ENCODE measurements at regions not wholly inside any gene's neighbourhood (a gene's known extent, or its start where the extent isn't known, plus 50 kb on each side); places are given as distances from the start of the nearest gene placed in this dataset.

GRCh38 chr12:111310076-111310870 lies 58.6 kb downstream of the PHETA1 start:
- no peak for DNase-seq

DNA sequence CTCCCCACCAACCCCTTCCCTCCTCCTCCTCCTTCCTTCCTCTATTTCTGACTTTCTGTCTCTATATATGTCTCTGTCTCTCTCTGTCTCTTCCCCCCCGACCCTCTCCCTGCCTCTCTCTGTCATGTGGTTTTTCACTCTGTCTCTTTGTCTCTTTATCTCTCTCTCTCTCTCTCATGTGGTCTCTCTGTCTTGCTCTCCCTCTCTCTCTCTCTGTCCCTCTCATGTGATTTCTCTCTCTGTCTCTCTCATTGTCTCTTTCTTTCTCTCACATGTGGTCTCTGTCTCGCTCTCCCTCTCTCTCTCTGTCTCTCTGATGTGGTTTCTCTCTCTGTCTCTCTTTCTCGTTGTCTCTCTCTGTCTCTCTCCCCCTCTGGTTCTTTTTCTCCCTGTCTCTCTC lies 59.3 kb downstream of the PHETA1 start:
- no peak for DNase-seq

GRCh38 chr12:111308473-111308872 lies 60.4 kb downstream of the PHETA1 start:
- no peak for DNase-seq

- no peak for DNase-seq
Observed at GRCh38 chr12:111304642-111305071, 64.2 kb downstream of the PHETA1 start.

- no peak for DNase-seq
Observed at GRCh38 chr12:111303531-111303930, 65.4 kb downstream of the PHETA1 start.

- DNase-seq: peak; percentile 22
Observed at GRCh38 chr12:111298582-111299436, 70.1 kb downstream of the PHETA1 start.

- no peak for DNase-seq
Observed at GRCh38 chr12:111297703-111298426, 71.0 kb downstream of the PHETA1 start.

DNA sequence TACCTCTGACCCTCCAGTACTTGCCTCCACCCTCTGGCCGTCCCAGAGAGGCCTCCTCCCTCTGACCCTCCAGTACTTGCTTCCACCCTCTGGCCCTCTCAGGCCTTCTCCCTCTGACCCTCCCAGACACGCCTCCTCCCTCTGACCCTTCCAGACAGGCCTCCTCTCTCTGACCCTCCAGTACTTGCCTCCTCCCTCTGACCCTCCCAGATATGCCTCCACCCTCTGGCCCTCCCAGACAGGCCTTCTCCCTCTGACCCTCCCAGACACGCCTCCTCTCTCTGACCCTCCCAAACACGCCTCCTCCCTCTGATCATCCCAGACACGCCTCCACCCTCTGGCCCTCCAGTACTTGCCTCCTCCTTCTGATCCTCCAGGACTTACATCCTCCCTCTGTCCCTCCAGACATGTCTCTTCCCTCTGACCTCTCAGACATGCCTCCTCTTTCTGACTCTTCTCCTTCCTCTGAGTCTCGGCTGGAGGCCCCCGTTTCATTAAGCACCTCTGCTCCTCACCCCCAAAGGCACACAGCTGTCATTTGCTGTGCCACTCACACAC lies 71.9 kb downstream of the PHETA1 start:
- DNase-seq: no peak

DNA sequence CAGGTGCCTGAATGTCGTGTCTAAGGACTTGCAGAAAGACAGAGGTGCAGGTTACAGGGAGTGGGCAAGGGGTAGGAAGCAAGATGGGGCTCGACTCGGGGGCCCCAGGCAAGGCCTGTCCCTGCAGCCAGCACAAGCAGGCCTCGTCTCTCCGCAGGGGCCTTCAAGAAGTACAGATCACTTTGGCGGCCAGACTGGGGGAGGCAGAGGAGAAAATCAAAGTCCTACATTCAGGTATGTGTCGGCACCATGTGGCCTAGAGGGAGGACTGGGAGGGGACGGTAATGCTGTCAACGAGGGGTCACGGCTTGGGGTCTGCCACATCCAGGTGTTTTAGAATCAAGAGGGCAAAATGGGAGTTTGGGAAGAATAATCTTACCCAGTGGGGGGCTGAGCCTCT lies 73.7 kb downstream of the PHETA1 start:
- no peak for DNase-seq

- DNase-seq: no peak
Observed at GRCh38 chr12:111293266-111294009, 75.5 kb downstream of the PHETA1 start.

- DNase-seq: no peak
Observed at GRCh38 chr12:111291357-111291756, 77.5 kb downstream of the PHETA1 start.

DNA sequence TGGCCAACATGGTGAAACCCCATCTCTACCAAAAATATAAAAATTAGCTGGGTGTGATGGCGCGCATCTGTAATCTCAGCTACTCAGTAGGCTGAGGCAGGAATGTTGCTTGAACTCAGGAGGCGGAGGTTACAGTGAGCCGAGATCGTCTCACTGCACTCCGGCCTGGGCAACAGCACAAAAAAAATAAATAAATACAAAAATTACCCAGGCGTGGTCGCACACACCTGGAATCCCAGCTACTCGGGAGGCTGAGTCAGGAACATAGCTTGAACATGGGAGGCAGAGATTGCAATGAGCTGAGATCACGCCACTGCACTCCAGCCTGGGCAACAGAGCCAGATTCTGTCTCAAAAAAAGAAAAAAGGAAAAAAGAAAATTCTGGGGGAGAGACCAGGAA lies 80.1 kb downstream of the PHETA1 start:
- DNase-seq: no peak

DNA sequence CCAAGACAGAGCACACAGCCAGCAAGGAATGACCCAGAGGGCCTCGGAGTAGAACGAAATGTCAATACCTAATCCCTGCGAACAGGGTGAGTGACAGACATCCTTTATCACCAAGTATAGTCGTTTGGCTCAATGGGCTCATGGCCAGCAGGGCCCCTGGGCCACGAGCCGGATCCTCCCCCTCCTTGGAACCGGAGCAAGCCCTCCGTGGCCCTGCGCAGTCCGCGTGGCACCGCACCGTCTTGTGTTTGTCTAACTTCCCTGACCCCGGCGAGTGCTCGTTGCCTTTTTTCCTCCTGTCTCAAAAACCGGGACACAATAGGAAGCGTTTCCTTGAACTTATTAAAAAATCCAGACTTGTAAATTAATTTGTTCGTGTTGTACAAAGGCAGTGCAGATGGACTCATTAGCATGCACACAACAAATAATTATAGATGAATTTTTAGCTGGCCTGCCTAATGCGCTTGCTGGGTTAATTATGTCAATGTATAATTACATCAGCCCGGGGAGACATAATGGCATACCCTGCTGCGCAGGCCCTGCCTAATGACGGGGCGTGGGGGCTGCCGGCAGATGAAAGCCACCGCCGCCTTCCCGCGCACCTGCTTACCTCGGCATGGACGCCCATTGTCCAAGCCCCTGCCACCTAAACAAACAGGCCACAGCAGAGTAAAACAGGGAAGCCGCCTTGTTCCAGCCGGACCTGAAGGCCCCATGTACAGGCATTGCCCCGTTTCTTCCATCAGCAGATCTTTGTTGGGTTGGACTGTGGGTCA lies 81.6 kb downstream of the PHETA1 start:
- DNase-seq: no peak

- no peak for DNase-seq
Observed at GRCh38 chr12:111285200-111285599, 83.7 kb downstream of the PHETA1 start.

- no peak for DNase-seq
Observed at GRCh38 chr12:111284709-111285108, 84.2 kb downstream of the PHETA1 start.

- DNase-seq: no peak
Observed at GRCh38 chr12:111283966-111284365, 84.9 kb downstream of the PHETA1 start.

DNA sequence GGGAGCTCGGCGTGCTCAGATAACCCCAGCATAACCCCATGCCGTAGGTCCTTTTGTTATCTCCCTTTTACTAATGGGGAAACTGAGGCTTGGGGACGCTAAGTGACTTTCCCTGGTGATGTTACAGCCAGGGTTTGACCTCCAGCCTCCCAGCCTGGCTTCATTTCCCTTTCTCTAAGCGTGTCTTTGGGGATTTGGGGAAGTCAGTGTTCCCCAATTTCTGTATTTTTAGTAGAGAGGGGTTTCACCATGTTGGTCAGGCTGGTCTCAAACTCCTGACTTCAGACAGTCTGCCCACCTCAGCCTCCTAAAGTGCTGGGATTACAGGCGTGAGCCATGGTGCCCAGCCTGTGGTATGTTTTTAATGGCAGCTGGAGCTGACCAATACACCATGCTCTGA lies 85.4 kb downstream of the PHETA1 start:
- DNase-seq: no peak

- DNase-seq: no peak
Observed at GRCh38 chr12:111277570-111277969, 91.3 kb downstream of the PHETA1 start.

GRCh38 chr12:111276146-111276545 lies 92.7 kb downstream of the PHETA1 start:
- DNase-seq: no peak

GRCh38 chr12:111275308-111275707 lies 93.6 kb downstream of the PHETA1 start:
- DNase-seq: no peak

- no peak for DNase-seq
Observed at GRCh38 chr12:111274777-111275176, 94.1 kb downstream of the PHETA1 start.

Measured in amniotic stem cell (primary cell).